CD4-positive, alpha-beta T cell (primary cell): ENCODE measurements at regions not wholly inside any gene's neighbourhood (a gene's known extent, or its start where the extent isn't known, plus 50 kb on each side); places are given as distances from the start of the nearest gene placed in this dataset.

Source experiments
- ATAC-seq: fragments of 200-7000 bp; cut with Tn5 transposase; one replicate; pipeline ENCODE4 v1.10.0; 2022; ENCODE audit warnings: mild to moderate bottlenecking; ENCODE audit not compliant: poor library complexity
- CTCF ChIA-PET: fragments of 350-600 bp; sonication (Branson Sonifier 250); formaldehyde crosslinking; loops from one replicate; lab custom pipeline; 2021; ENCODE audit warnings: antibody characterized with exemption, inconsistent platforms; lab: Charles Lee
- POLR2A ChIA-PET: fragments of 350-600 bp; sonication (Branson Sonifier 250); formaldehyde crosslinking; loops from one replicate; lab custom pipeline; 2021; ENCODE audit warnings: antibody characterized with exemption, inconsistent platforms; lab: Charles Lee
- DNase-seq, 14 experiments: peaks; one replicate each; pipeline ENCODE4 v3.0.0-alpha.2; 2013 to 2020; ENCODE audit warnings: mixed read lengths in 2 of 14
- H3K27ac ChIP-seq, 2 donors: one replicate each; pipeline versions ENCODE4 v1.5.1 to v1.7.0; 2013; ENCODE audit warnings: low read length in 2 of 2, low read depth in 1 of 2, mild to moderate bottlenecking in 1 of 2
- H3K27me3 ChIP-seq, 2 experiments: 1 replicate in 1 of 2; 2 replicates in 1 of 2; pipeline versions ENCODE4 v1.6.1 to v1.7.0; 2013; ENCODE audit warnings: low read length in 2 of 2, control low read depth in 1 of 2, mild to moderate bottlenecking in 1 of 2, moderate library complexity in 1 of 2; ENCODE audit not compliant: insufficient read depth in 2 of 2, control insufficient read depth in 1 of 2
- H3K36me3 ChIP-seq: one replicate; pipeline ENCODE4 v1.6.1; 2013; ENCODE audit warnings: low read length, control low read depth; ENCODE audit not compliant: insufficient read depth
- H3K4me1 ChIP-seq: one replicate; pipeline ENCODE4 v1.6.1; 2013; ENCODE audit warnings: low read length, control low read depth; ENCODE audit not compliant: insufficient read depth
- H3K4me3 ChIP-seq: one replicate; pipeline ENCODE4 v1.5.1; 2013; ENCODE audit warnings: mild to moderate bottlenecking, low read length, moderate library complexity
- H3K9me3 ChIP-seq, 2 experiments: 1 replicate in 1 of 2; 2 replicates in 1 of 2; pipeline versions ENCODE4 v1.6.1 to v1.7.0; 2013; ENCODE audit warnings: low read length in 2 of 2, mild to moderate bottlenecking in 2 of 2, control low read depth in 1 of 2, moderate library complexity in 1 of 2; ENCODE audit not compliant: control insufficient read depth in 1 of 2, insufficient read depth in 1 of 2
- H3K27ac Mint-ChIP-seq: one replicate; pipeline ENCODE4 v1.8.0; 2020; ENCODE audit warnings: mixed read lengths
- H3K27me3 Mint-ChIP-seq: one replicate; pipeline ENCODE4 v1.8.0; 2021; ENCODE audit warnings: mixed read lengths
- H3K36me3 Mint-ChIP-seq: one replicate; pipeline ENCODE4 v1.8.0; 2021; ENCODE audit warnings: low read depth, mixed read lengths
- H3K4me1 Mint-ChIP-seq: one replicate; pipeline ENCODE4 v1.8.0; 2021; ENCODE audit warnings: low read depth, mixed read lengths
- H3K4me3 Mint-ChIP-seq: one replicate; pipeline ENCODE4 v1.8.0; 2020; ENCODE audit warnings: mild to moderate bottlenecking, mixed read lengths
- H3K9me3 Mint-ChIP-seq: one replicate; pipeline ENCODE4 v1.8.0; 2020; ENCODE audit warnings: mixed read lengths
- CTCF ChIP-seq: fragments of 200-600 bp; IDR thresholded peaks from one replicate; pipeline ENCODE4 v1.8.0; 2022; ENCODE audit warnings: antibody characterized with exemption, mild to moderate bottlenecking
- intact Hi-C, 2 experiments: fragments of 100-400 bp; cut with DNase I in 1 of 2; cut with micrococcal nuclease in 1 of 2; formaldehyde crosslinking; loops; one replicate each; pipeline versions ENCODE4 v1.15.1 to v1.9.0; 2023 to 2025; cut with DNase I, micrococcal nuclease

DNA sequence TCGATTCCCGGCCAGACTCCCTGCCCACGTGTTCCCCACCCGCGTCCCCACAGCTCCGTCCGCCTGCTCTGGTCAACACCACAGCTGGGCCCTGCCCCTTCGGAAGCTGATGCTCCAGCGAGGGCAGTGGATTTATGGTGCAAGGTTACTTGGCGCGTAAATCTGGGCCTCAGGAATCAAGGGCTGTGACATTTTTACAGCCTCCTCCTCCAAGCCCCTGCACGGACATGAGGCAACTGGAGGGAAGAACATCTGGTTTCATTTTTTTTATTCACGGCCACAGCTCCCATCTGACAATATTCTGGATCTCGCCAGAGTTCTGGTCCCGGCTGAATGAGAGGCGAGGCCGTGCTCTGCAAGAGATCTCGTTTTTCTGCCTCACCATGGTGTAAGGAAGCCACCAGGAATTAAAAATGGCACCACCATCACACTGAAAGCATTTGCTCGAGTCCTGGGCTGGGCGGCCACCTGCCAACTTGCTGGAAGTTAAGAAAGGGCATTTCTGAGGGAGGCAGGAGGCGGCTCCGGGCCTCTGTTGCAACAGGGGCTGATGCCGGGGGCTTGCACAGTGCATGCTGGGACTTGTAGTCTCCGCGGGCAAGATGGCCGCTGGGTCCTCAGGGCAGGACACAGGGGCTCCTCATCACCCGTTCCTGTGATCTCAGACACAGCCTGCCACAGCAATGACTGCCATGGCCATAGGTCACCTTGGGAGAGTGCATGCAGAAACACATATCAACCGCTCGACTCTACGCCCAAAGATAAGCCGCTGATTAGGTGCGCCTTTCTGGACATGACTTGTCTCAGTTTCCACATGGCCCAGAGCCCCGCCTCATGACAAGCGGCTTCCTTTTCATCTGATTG, 148.5 kb downstream of the LY86 start:
- Mint-ChIP-seq H3K9me3 (no peaks in the 10 kb centered on the region), H3K27me3 (peaks cover 34% of the 10 kb centered on the region), H3K4me1 (no peaks in the 10 kb centered on the region), H3K27ac (no peak overlapping the region), H3K4me3 (no peak overlapping the region), H3K36me3 (no peaks in the 10 kb centered on the region)
- intact Hi-C loops, result no loop called here
- DNase-seq, result no peak
- Histone ChIP-seq H3K4me3 (no peak overlapping the region), H3K4me1 (no peaks in the 10 kb centered on the region), H3K27ac (no peak overlapping the region), H3K9me3 (no peaks in the 10 kb centered on the region), H3K36me3 (no peaks in the 10 kb centered on the region), H3K27me3 (peaks cover 10 to 11% of the 10 kb centered on the region in 2 experiments)
- TF ChIP-seq CTCF, result no peak
- ChIA-PET POLR2A (no interaction called here), CTCF (no interaction called here)
- ATAC-seq, result no peak

- no peak overlapping the region for H3K27ac ChIP-seq
- CTCF ChIA-PET, result no interaction called here
- intact Hi-C loops, result no loop called here
These were observed 149.2 kb downstream of the LY86 start for GRCh38 chr6:6737671-6738070.

GRCh38 chr6:6738108-6738507, 149.6 kb downstream of the LY86 start:
- Mint-ChIP-seq H3K27me3 (peaks cover 30% of the 10 kb centered on the region), H3K4me3 (no peak overlapping the region), H3K9me3 (no peaks in the 10 kb centered on the region), H3K4me1 (no peaks in the 10 kb centered on the region), H3K27ac (no peak overlapping the region), H3K36me3 (no peaks in the 10 kb centered on the region)
- H3K27ac ChIP-seq, result no peak overlapping the region
- H3K4me1 ChIP-seq, result no peaks in the 10 kb centered on the region
- DNase-seq (no peak), ATAC-seq (no peak)
- peaks cover 9 to 10% of the 10 kb centered on the region in 2 experiments for H3K27me3 ChIP-seq
- TF ChIP-seq CTCF, result no peak
- no peak overlapping the region for H3K4me3 ChIP-seq
- intact Hi-C loops, result no loop called here
- CTCF ChIA-PET, result no interaction called here
- H3K36me3 ChIP-seq, result no peaks in the 10 kb centered on the region
- no peaks in the 10 kb centered on the region for H3K9me3 ChIP-seq
- POLR2A ChIA-PET, result no interaction called here

More at GRCh38 chr6:6737671-6738070, 149.2 kb downstream of the LY86 start:
- H3K27me3 Mint-ChIP-seq, result peaks cover 33% of the 10 kb centered on the region
- POLR2A ChIA-PET, result no interaction called here
- Histone ChIP-seq H3K4me3 (no peak overlapping the region), H3K27me3 (peaks cover 10 to 11% of the 10 kb centered on the region in 2 experiments), H3K4me1 (no peaks in the 10 kb centered on the region), H3K9me3 (no peaks in the 10 kb centered on the region), H3K36me3 (no peaks in the 10 kb centered on the region)
- no peaks in the 10 kb centered on the region for H3K9me3 Mint-ChIP-seq
- H3K36me3 Mint-ChIP-seq, result no peaks in the 10 kb centered on the region
- DNase-seq, result no peak
- no peak overlapping the region for H3K27ac Mint-ChIP-seq
- no peak for ATAC-seq
- H3K4me1 Mint-ChIP-seq, result no peaks in the 10 kb centered on the region
- TF ChIP-seq CTCF, result no peak
- no peak overlapping the region for H3K4me3 Mint-ChIP-seq
